ENCODE measurements at regions not wholly inside any gene's neighbourhood (a gene's known extent, or its start where the extent isn't known, plus 50 kb on each side); places are given as distances from the start of the nearest gene placed in this dataset.

- Histone ChIP-seq H3K4me1 (no peaks in the 10 kb centered on the region), H3K36me3 (no peaks in the 10 kb centered on the region), H3K9me3 (peaks cover 0 to 2% of the 10 kb centered on the region in 2 donors), H3K27ac (peak overlapping the region in 1 of 2 donors; percentile 22), H3K4me3 (no peak overlapping the region), H3K27me3 (no peaks in the 10 kb centered on the region)
- TF ChIP-seq CTCF (IDR thresholded peaks at IDR 0.05) (no peak), POLR2A (IDR thresholded peaks at IDR 0.05) (no peak)
- DNase-seq, result no peak
- intact Hi-C loops (cut with DNase I; ENCODE audit: low total_unique reads), result no loop called here
Observed at GRCh38 chr15:70339571-70340493, 242.1 kb upstream of the TLE3 start.

- no peaks in the 10 kb centered on the region for H3K4me1 ChIP-seq
- no peak overlapping the region for H3K27ac ChIP-seq
- no peak for DNase-seq
- H3K36me3 ChIP-seq, result no peaks in the 10 kb centered on the region
- H3K9me3 ChIP-seq, result peaks cover 0 to 11% of the 10 kb centered on the region in 2 donors
- no peak overlapping the region for H3K4me3 ChIP-seq
- no peaks in the 10 kb centered on the region for H3K27me3 ChIP-seq
- TF ChIP-seq CTCF (IDR thresholded peaks at IDR 0.05) (no peak), POLR2A (IDR thresholded peaks at IDR 0.05) (no peak)
- intact Hi-C loops (cut with DNase I; ENCODE audit: low total_unique reads), result no loop called here
Observed at GRCh38 chr15:70337277-70338186, 239.8 kb upstream of the TLE3 start.

- DNase-seq, result no peak
- no peaks in the 10 kb centered on the region for H3K4me1 ChIP-seq
- no peak for TF ChIP-seq CTCF (IDR thresholded peaks at IDR 0.05)
- no peak for TF ChIP-seq POLR2A (IDR thresholded peaks at IDR 0.05)
- peaks cover 0 to 11% of the 10 kb centered on the region in 2 donors for H3K9me3 ChIP-seq
- no peak overlapping the region for H3K4me3 ChIP-seq
- no peaks in the 10 kb centered on the region for H3K27me3 ChIP-seq
- no peaks in the 10 kb centered on the region for H3K36me3 ChIP-seq
- no peak overlapping the region for H3K27ac ChIP-seq
- intact Hi-C loops (cut with DNase I; ENCODE audit: low total_unique reads), result no loop called here
Observed at GRCh38 chr15:70336425-70337009, 238.8 kb upstream of the TLE3 start.

- H3K27me3 ChIP-seq, result no peaks in the 10 kb centered on the region
- intact Hi-C loops (cut with DNase I; ENCODE audit: low total_unique reads), result no loop called here
- H3K4me3 ChIP-seq, result no peak overlapping the region
- no peak for TF ChIP-seq CTCF (IDR thresholded peaks at IDR 0.05)
- TF ChIP-seq POLR2A (IDR thresholded peaks at IDR 0.05), result no peak
- no peaks in the 10 kb centered on the region for H3K4me1 ChIP-seq
- no peak overlapping the region for H3K27ac ChIP-seq
- peaks cover 0 to 11% of the 10 kb centered on the region in 2 donors for H3K9me3 ChIP-seq
- no peak for DNase-seq
- no peaks in the 10 kb centered on the region for H3K36me3 ChIP-seq
Observed at GRCh38 chr15:70334286-70334685, 236.6 kb upstream of the TLE3 start.
